HepG2 (cell line): ENCODE measurements at regions not wholly inside any gene's neighbourhood (a gene's known extent, or its start where the extent isn't known, plus 50 kb on each side); places are given as distances from the start of the nearest gene placed in this dataset.

Source experiments
- ATAC-seq: fragments of 200-7000 bp; cut with Tn5 transposase; 3 replicates; pipeline ENCODE4 v1.9.1; 2020; ENCODE audit warnings: mild to moderate bottlenecking, moderate library complexity
- BruUV-seq: library from RNA; stranded (reverse); fragments of 400-500 nt; replicated peaks from 2 replicates; lab custom pipeline; 2021; lab: Mats Ljungman, UMichigan
- CTCF ChIA-PET: fragments of 300-600 bp; formaldehyde crosslinking; extraction: SDS; loops from one replicate; lab custom pipeline; 2021; ENCODE audit warnings: low total read pairs, inconsistent platforms, low intra/inter-chr PET ratio; lab: Yijun Ruan, JAX
- POLR2A ChIA-PET: fragments of 350-600 bp; sonication (Branson Sonifier 250); formaldehyde crosslinking; loops from one replicate; lab custom pipeline; 2020; ENCODE audit warnings: antibody characterized with exemption, inconsistent platforms; lab: Yijun Ruan, JAX
- DNase-seq: peaks from one replicate; pipeline ENCODE4 v3.0.0-alpha.2; 2015; ENCODE audit warnings: low spot score
- FAIRE-seq: peaks from 3 replicates; lab custom pipeline; 2011; peaks lifted over from hg19 to GRCh38; lab: Jason Lieb, UNC
- H2AFZ ChIP-seq: one replicate; pipeline ENCODE4 v1.6.1; 2011; ENCODE audit warnings: low read length, inconsistent platforms
- H3K27ac ChIP-seq: fragments of 300-600 bp; 3 replicates; pipeline ENCODE4 v1.8.0; 2011; ENCODE audit warnings: mixed run types, mild to moderate bottlenecking, mixed read lengths, low read length, inconsistent platforms; ENCODE audit not compliant: insufficient read depth; ENCODE audit errors: extremely low read length
- H3K27me3 ChIP-seq, 2 experiments: fragments of 200-600 bp in 1 of 2; 2 replicates in 1 of 2; 3 replicates in 1 of 2; pipeline versions ENCODE4 v1.6.0 to v1.8.0; 2011; ENCODE audit warnings: low read length in 2 of 2, mild to moderate bottlenecking in 2 of 2, moderate library complexity in 2 of 2, inconsistent platforms in 1 of 2; ENCODE audit not compliant: insufficient read depth in 2 of 2, control insufficient read depth in 1 of 2
- H3K36me3 ChIP-seq, 2 experiments: fragments of 200-600 bp in 1 of 2; replicated peaks in 1 of 2; 2 replicates in 1 of 2; 3 replicates in 1 of 2; pipeline versions ENCODE4 v1.5.1 to v1.8.0; 2011; ENCODE audit warnings: low read length in 2 of 2, inconsistent platforms in 1 of 2; ENCODE audit not compliant: insufficient read depth in 2 of 2, control insufficient read depth in 1 of 2
- H3K4me1 ChIP-seq: 2 replicates; pipeline ENCODE4 v1.5.1; 2012; ENCODE audit warnings: low read length, inconsistent platforms; ENCODE audit not compliant: insufficient read depth
- H3K4me2 ChIP-seq: 2 replicates; pipeline ENCODE4 v1.6.0; 2011; ENCODE audit warnings: low read depth, low read length, inconsistent platforms
- H3K4me3 ChIP-seq, 3 experiments: fragments of 200-600 bp in 1 of 3; sonication (generic), shearing (Covaris generic) in 1 of 3; replicated peaks in 1 of 3; 2 replicates each; pipeline ENCODE4 v1.5.1; 2011 to 2016; ENCODE audit warnings: low read length in 3 of 3, inconsistent platforms in 2 of 3, low read depth in 2 of 3, mild to moderate bottlenecking in 2 of 3, control low read depth in 1 of 3, mixed read lengths in 1 of 3; ENCODE audit not compliant: insufficient read depth in 1 of 3
- H3K79me2 ChIP-seq: one replicate; pipeline ENCODE4 v1.6.1; 2011; ENCODE audit warnings: low read length, inconsistent platforms; ENCODE audit not compliant: insufficient read depth
- H3K9ac ChIP-seq: 2 replicates; pipeline ENCODE4 v1.6.0; 2011; ENCODE audit warnings: mild to moderate bottlenecking, low read depth, low read length, inconsistent platforms; ENCODE audit not compliant: insufficient read depth
- H3K9me3 ChIP-seq: 2 replicates; pipeline ENCODE4 v1.5.1; 2012; ENCODE audit warnings: mild to moderate bottlenecking, low read length
- H4K20me1 ChIP-seq: 2 replicates; pipeline ENCODE4 v1.6.0; 2011; ENCODE audit warnings: inconsistent platforms, mild to moderate bottlenecking, low read length, moderate library complexity; ENCODE audit not compliant: insufficient read depth
- BCL6 ChIP-seq: IDR thresholded peaks from 2 replicates; pipeline ENCODE4 v1.6.1; 2016; ENCODE audit warnings: missing genetic modification reagents, missing compliant biosample characterization
- ELF1 ChIP-seq: sonication (generic); formaldehyde crosslinking; IDR thresholded peaks from 2 replicates; pipeline ENCODE4 v1.4.0; 2020; ENCODE audit warnings: missing genetic modification reagents
- IRF1 ChIP-seq: sonication (generic); formaldehyde crosslinking; IDR thresholded peaks from 2 replicates; pipeline ENCODE4 v1.4.0; 2020; ENCODE audit warnings: low read depth, mild to moderate bottlenecking, missing genetic modification reagents
- ISX ChIP-seq: sonication (generic); formaldehyde crosslinking; conservative IDR thresholded peaks from 2 replicates; pipeline ENCODE4 v1.5.0; 2020; ENCODE audit warnings: missing genetic modification reagents
- KLF15 ChIP-seq: sonication (generic); formaldehyde crosslinking; IDR thresholded peaks from 2 replicates; pipeline ENCODE4 v1.8.1; 2023; ENCODE audit warnings: borderline replicate concordance, mild to moderate bottlenecking, inconsistent platforms, missing genetic modification reagents, mixed read lengths
- MYNN ChIP-seq: sonication (generic); formaldehyde crosslinking; IDR thresholded peaks from 2 replicates; pipeline ENCODE4 v1.4.0; 2020; ENCODE audit warnings: mild to moderate bottlenecking, low read depth, missing genetic modification reagents
- REPIN1 ChIP-seq: sonication (generic); formaldehyde crosslinking; IDR thresholded peaks from 2 replicates; pipeline ENCODE4 v1.8.0; 2022; ENCODE audit warnings: missing genetic modification reagents, low read depth, mild to moderate bottlenecking, borderline replicate concordance
- SATB2 ChIP-seq: sonication (generic); formaldehyde crosslinking; IDR thresholded peaks from 2 replicates; pipeline ENCODE4 v1.5.0; 2020; ENCODE audit warnings: missing genetic modification reagents
- SMAD3 ChIP-seq: sonication (generic); formaldehyde crosslinking; IDR thresholded peaks from 2 replicates; pipeline ENCODE4 v1.4.0; 2020; ENCODE audit warnings: missing genetic modification reagents
- WIZ ChIP-seq: sonication (generic); formaldehyde crosslinking; IDR thresholded peaks from 2 replicates; pipeline ENCODE4 v1.5.1; 2020; ENCODE audit warnings: mild to moderate bottlenecking, missing genetic modification reagents
- ZNF503 ChIP-seq: sonication (generic); formaldehyde crosslinking; IDR thresholded peaks from 2 replicates; pipeline ENCODE4 v1.4.0; 2020; ENCODE audit warnings: missing genetic modification reagents
- ZNF563 ChIP-seq: sonication (generic); formaldehyde crosslinking; IDR thresholded peaks from 2 replicates; pipeline ENCODE4 v1.8.0; 2022; ENCODE audit warnings: mild to moderate bottlenecking, moderate library complexity, missing genetic modification reagents
- ZNF780A ChIP-seq: sonication (generic); formaldehyde crosslinking; IDR thresholded peaks from 2 replicates; pipeline ENCODE4 v1.8.0; 2022; ENCODE audit warnings: mild to moderate bottlenecking, missing genetic modification reagents, moderate library complexity
- WGBS: methylation state at CpG from one replicate; pipeline ENCODE4 v1.1.6; 2017; ENCODE audit warnings: low lambda C conversion rate; 5-methylcytosine and 5-hydroxymethylcytosine counted together
- in situ Hi-C: cut with HindIII; loops from 2 replicates; pipeline ENCODE4 v1.10.0; 2017; ENCODE audit warnings: low pct_unique_long_range_greater_than_20kb; ENCODE audit not compliant: extremely low pct_ligation_motif_present
- intact Hi-C: fragments of 100-400 bp; cut with micrococcal nuclease; formaldehyde crosslinking; loops from one replicate; pipeline ENCODE4 v1.10.0; 2022; ENCODE audit not compliant: unreplicated experiment

GRCh38 chr9:118954857-118955256 lies 414.4 kb downstream of the BRINP1 start:
- 6% methylated on average over 2 of the region's 2 CpGs for WGBS
- BruUV-seq: no TSS peak
- CTCF ChIA-PET: no interaction called here
- H3K9me3 ChIP-seq: peaks cover 97% of the 10 kb centered on the region
- POLR2A ChIA-PET: no interaction called here
- no peak for DNase-seq
- no peak overlapping the region for H3K4me2 ChIP-seq
- H3K4me3 ChIP-seq: no peak overlapping the region
- TF ChIP-seq REPIN1 (CRISPR knock-in tag) (no peak), BCL6 (CRISPR knock-in tag) (no peak), ZNF563 (CRISPR knock-in tag) (no peak), ZNF780A (CRISPR knock-in tag) (no peak), ZNF503 (CRISPR knock-in tag) (no peak), KLF15 (no peak), SMAD3 (CRISPR knock-in tag) (no peak), MYNN (CRISPR knock-in tag) (no peak), ELF1 (CRISPR knock-in tag) (no peak), WIZ (no peak), SATB2 (CRISPR knock-in tag) (no peak), ISX (no peak), IRF1 (CRISPR knock-in tag) (no peak)
- no peak for FAIRE-seq
- H3K27ac ChIP-seq: no peak overlapping the region
- intact Hi-C loops: no loop called here
- no peaks in the 10 kb centered on the region for H3K36me3 ChIP-seq
- no peaks in the 10 kb centered on the region for H4K20me1 ChIP-seq
- no peaks in the 10 kb centered on the region for H3K4me1 ChIP-seq
- H3K27me3 ChIP-seq: no peaks in the 10 kb centered on the region
- H2AFZ ChIP-seq: no peak overlapping the region
- no peak overlapping the region for H3K9ac ChIP-seq
- no peaks in the 10 kb centered on the region for H3K79me2 ChIP-seq
- in situ Hi-C loops: no loop called here
- no peak for ATAC-seq
